ENCODE measurements at regions not wholly inside any gene's neighbourhood (a gene's known extent, or its start where the extent isn't known, plus 50 kb on each side); places are given as distances from the start of the nearest gene placed in this dataset.

- no peak for TF ChIP-seq CTCF (IDR thresholded peaks at IDR 0.05; ENCODE audit: insufficient read depth, low read length, poor library complexity, severe bottlenecking)
- no peak for TF ChIP-seq EZH2phosphoT487 (conservative IDR thresholded peaks at IDR 0.05; ENCODE audit: low read length)
These were observed 571.7 kb upstream of the LRFN5 start for GRCh38 chr14:41034969-41035368.
